Stimulated activated CD4-positive, alpha-beta T cell treated with anti-CD3 and anti-CD28 coated beads, Interleukin-15, amount 100 ng/mL, for 48 hours (primary cell): ENCODE measurements at regions not wholly inside any gene's neighbourhood (a gene's known extent, or its start where the extent isn't known, plus 50 kb on each side); places are given as distances from the start of the nearest gene placed in this dataset.

Source experiments
- DNase-seq, 2 donors: peaks; one replicate each; pipeline ENCODE4 v3.0.0-alpha.2; 2020; ENCODE audit warnings: low read depth in 2 of 2

- DNase-seq: no peak
Measured at GRCh38 chr21:35646606-35647005, 413.7 kb downstream of the SETD4 start.

GRCh38 chr21:35645991-35646390, 414.3 kb downstream of the SETD4 start:
- no peak for DNase-seq

GRCh38 chr21:35644523-35644922, 415.8 kb downstream of the SETD4 start:
- DNase-seq: no peak

GRCh38 chr21:35643176-35643575, 417.1 kb downstream of the SETD4 start:
- DNase-seq: no peak

GRCh38 chr21:35641271-35642016, 418.9 kb downstream of the SETD4 start:
- DNase-seq: no peak

GRCh38 chr21:35637431-35637830, 422.9 kb downstream of the SETD4 start:
- no peak for DNase-seq

- DNase-seq: no peak
Measured at GRCh38 chr21:35635994-35636393, 424.3 kb downstream of the SETD4 start.

GRCh38 chr21:35635261-35635660, 425.1 kb downstream of the SETD4 start:
- DNase-seq: no peak

GRCh38 chr21:35633501-35633900, 426.8 kb downstream of the SETD4 start:
- DNase-seq: no peak

GRCh38 chr21:35632711-35633110, 427.6 kb downstream of the SETD4 start:
- DNase-seq: no peak

GRCh38 chr21:35628316-35628715, 432.0 kb downstream of the SETD4 start:
- DNase-seq: no peak

- no peak for DNase-seq
Measured at GRCh38 chr21:35627462-35627861, 432.9 kb downstream of the SETD4 start.

GRCh38 chr21:35625576-35625975, 434.8 kb downstream of the SETD4 start:
- no peak for DNase-seq

GRCh38 chr21:35624901-35625300, 435.4 kb downstream of the SETD4 start:
- DNase-seq: no peak

GRCh38 chr21:35622612-35623011, 437.7 kb downstream of the SETD4 start:
- no peak for DNase-seq

GRCh38 chr21:35619184-35619583, 441.1 kb downstream of the SETD4 start:
- DNase-seq: no peak

GRCh38 chr21:35617491-35617890, 442.8 kb downstream of the SETD4 start:
- no peak for DNase-seq

- DNase-seq: no peak
Measured at GRCh38 chr21:35616090-35616489, 444.2 kb downstream of the SETD4 start.

- no peak for DNase-seq
Measured at GRCh38 chr21:35615325-35615724, 445.0 kb downstream of the SETD4 start.

GRCh38 chr21:35614396-35614921, 445.9 kb downstream of the SETD4 start:
- no peak for DNase-seq

GRCh38 chr21:35611708-35612132, 448.6 kb downstream of the SETD4 start:
- DNase-seq: no peak

GRCh38 chr21:35609263-35609662, 451.1 kb downstream of the SETD4 start:
- DNase-seq: no peak

- no peak for DNase-seq
Measured at GRCh38 chr21:35607406-35607805, 452.9 kb downstream of the SETD4 start.

- no peak for DNase-seq
Measured at GRCh38 chr21:35606578-35606977, 453.7 kb downstream of the SETD4 start.
